Karpas-422 (cell line): ENCODE measurements at regions not wholly inside any gene's neighbourhood (a gene's known extent, or its start where the extent isn't known, plus 50 kb on each side); places are given as distances from the start of the nearest gene placed in this dataset.

Source experiments
- DNase-seq: peaks from one replicate; pipeline ENCODE4 v3.0.0-alpha.2; 2015
- H2AFZ ChIP-seq: fragments of 200-600 bp; sonication (generic); 2 replicates; pipeline ENCODE4 v1.6.1; 2014; ENCODE audit warnings: antibody characterized with exemption, low read length, mixed read lengths
- H3K27ac ChIP-seq: fragments of 200-600 bp; sonication (generic); 2 replicates; pipeline ENCODE4 v1.5.1; 2014; ENCODE audit warnings: mild to moderate bottlenecking, low read length, moderate library complexity
- H3K27me3 ChIP-seq: fragments of 200-600 bp; sonication (generic); 2 replicates; pipeline ENCODE4 v1.6.1; 2014; ENCODE audit warnings: low read length, mixed read lengths
- H3K36me3 ChIP-seq: fragments of 200-600 bp; sonication (generic); 2 replicates; pipeline ENCODE4 v1.6.1; 2014; ENCODE audit warnings: low read length, mixed read lengths; ENCODE audit not compliant: insufficient read depth
- H3K4me1 ChIP-seq: fragments of 200-600 bp; sonication (generic); 2 replicates; pipeline ENCODE4 v1.6.1; 2014; ENCODE audit warnings: mild to moderate bottlenecking, low read length, mixed read lengths
- H3K4me2 ChIP-seq: fragments of 200-600 bp; sonication (generic); 2 replicates; pipeline ENCODE4 v1.6.1; 2014; ENCODE audit warnings: low read length, low read depth, mild to moderate bottlenecking; ENCODE audit not compliant: poor library complexity, severe bottlenecking
- H3K4me3 ChIP-seq: fragments of 200-600 bp; sonication (generic); 2 replicates; pipeline ENCODE4 v1.5.1; 2014; ENCODE audit warnings: mild to moderate bottlenecking, antibody characterized with exemption, low read length, mixed read lengths
- H3K79me2 ChIP-seq: fragments of 200-600 bp; sonication (generic); 2 replicates; pipeline ENCODE4 v1.6.1; 2014; ENCODE audit warnings: mild to moderate bottlenecking, low read length, mixed read lengths
- H3K9ac ChIP-seq: fragments of 200-600 bp; sonication (generic); 2 replicates; pipeline ENCODE4 v1.6.0; 2014; ENCODE audit warnings: low read length
- H3K9me2 ChIP-seq: fragments of 200-600 bp; sonication (generic), shearing (Covaris generic); replicated peaks from 2 replicates; pipeline ENCODE4 v1.6.0; 2014; ENCODE audit warnings: mild to moderate bottlenecking, low read length, moderate library complexity; ENCODE audit not compliant: insufficient read depth
- H3K9me3 ChIP-seq: fragments of 300-700, 200-600 bp; sonication (generic); 2 replicates; pipeline ENCODE4 v1.6.1; 2014; ENCODE audit warnings: low read length, mixed read lengths
- H4K20me1 ChIP-seq: fragments of 200-600 bp; sonication (generic); 2 replicates; pipeline ENCODE4 v1.6.1; 2014; ENCODE audit warnings: mild to moderate bottlenecking, antibody characterized with exemption, low read length, low read depth; ENCODE audit not compliant: insufficient read depth

DNA sequence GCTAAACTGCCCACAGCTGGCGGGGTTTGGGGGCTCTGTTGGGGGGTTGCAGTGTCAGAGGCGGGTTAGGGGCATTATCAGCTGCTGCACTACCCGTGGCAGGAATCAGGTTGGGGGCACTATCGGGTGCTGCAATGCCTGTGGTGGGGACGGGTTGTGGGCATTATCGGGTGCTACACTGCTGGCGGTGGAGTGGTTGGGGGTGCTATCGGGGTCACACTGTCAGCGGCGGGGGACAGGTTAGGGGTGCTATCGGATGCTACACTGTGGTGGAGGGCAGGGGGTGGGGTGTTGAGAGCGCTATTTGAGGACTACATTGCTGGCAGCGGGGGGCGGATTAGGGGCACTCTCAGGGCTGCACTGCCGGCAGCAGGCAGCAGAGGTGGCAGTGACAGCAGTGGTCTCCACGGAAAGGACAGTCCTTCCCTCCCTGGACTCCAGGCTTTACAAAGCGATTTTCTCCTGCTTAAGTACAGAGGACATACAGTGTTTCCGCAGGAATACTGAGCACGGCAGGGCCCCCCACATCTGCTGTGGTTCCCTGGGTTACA is 119.5 kb upstream of the VPREB1 start:
- H3K4me1 ChIP-seq: no peaks in the 10 kb centered on the region
- H3K36me3 ChIP-seq: no peaks in the 10 kb centered on the region
- no peak for DNase-seq
- H3K9me3 ChIP-seq: no peaks in the 10 kb centered on the region
- no peak overlapping the region for H3K27ac ChIP-seq
- H3K9ac ChIP-seq: no peak overlapping the region
- no peaks in the 10 kb centered on the region for H3K27me3 ChIP-seq
- H3K9me2 ChIP-seq: no peaks in the 10 kb centered on the region
- no peak overlapping the region for H2AFZ ChIP-seq
- no peak overlapping the region for H3K4me2 ChIP-seq
- H4K20me1 ChIP-seq: no peaks in the 10 kb centered on the region
- H3K4me3 ChIP-seq: no peak overlapping the region
- no peaks in the 10 kb centered on the region for H3K79me2 ChIP-seq

DNA sequence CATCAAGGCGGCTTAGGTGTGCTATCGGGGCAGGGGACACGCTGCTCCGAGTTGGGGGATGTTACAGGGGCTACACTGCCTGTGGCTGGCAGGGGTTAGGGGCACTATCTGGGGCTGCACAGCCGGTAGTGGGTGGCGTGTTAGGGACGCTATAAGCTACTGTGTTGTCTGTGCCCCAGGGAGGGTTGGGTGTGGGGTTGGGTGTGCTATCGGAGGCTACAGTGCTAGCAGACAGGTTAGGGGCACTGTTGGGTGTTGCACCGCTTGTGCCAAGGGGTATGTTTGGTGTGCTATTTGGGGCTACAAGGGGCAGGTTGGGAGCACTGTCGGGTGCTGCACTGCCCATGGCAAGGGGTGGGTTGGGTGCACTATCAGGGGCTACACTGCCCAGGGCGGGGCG is 120.2 kb upstream of the VPREB1 start:
- DNase-seq: no peak
- H3K9me2 ChIP-seq: no peaks in the 10 kb centered on the region

DNA sequence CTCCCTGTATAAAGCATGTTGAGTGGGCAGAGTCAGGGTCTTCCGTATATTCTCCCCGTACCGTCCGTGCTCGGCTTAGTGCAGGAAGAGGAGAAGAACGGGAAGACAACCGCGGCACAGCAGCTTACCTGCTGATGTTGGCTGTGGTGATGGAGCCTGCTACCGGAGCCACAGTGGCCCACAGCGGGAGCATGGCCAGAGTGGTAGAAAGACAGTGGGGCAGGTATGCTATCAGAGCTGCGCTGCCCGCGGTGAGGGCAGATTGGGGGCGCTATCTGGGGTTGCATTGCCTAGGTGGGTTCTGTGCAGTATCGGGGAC is 120.7 kb upstream of the VPREB1 start:
- Histone ChIP-seq H4K20me1 (no peaks in the 10 kb centered on the region), H3K27me3 (no peaks in the 10 kb centered on the region), H3K79me2 (no peaks in the 10 kb centered on the region), H3K9me3 (no peaks in the 10 kb centered on the region), H3K9ac (no peak overlapping the region), H3K27ac (no peak overlapping the region), H3K4me2 (no peak overlapping the region), H3K36me3 (no peaks in the 10 kb centered on the region), H3K4me1 (peaks cover 3% of the 10 kb centered on the region; the same call in 1 of the 2 replicates), H2AFZ (no peak overlapping the region), H3K4me3 (no peak overlapping the region), H3K9me2 (no peaks in the 10 kb centered on the region)
- no peak for DNase-seq

More for the DNA sequence above, 120.2 kb upstream of the VPREB1 start:
- Histone ChIP-seq H3K27ac (no peak overlapping the region), H3K79me2 (no peaks in the 10 kb centered on the region), H3K9me3 (no peaks in the 10 kb centered on the region), H3K4me2 (no peak overlapping the region), H3K36me3 (no peaks in the 10 kb centered on the region), H2AFZ (no peak overlapping the region), H3K9ac (no peak overlapping the region), H3K27me3 (no peaks in the 10 kb centered on the region), H3K4me1 (no peaks in the 10 kb centered on the region), H3K4me3 (no peak overlapping the region), H4K20me1 (no peaks in the 10 kb centered on the region)

DNA sequence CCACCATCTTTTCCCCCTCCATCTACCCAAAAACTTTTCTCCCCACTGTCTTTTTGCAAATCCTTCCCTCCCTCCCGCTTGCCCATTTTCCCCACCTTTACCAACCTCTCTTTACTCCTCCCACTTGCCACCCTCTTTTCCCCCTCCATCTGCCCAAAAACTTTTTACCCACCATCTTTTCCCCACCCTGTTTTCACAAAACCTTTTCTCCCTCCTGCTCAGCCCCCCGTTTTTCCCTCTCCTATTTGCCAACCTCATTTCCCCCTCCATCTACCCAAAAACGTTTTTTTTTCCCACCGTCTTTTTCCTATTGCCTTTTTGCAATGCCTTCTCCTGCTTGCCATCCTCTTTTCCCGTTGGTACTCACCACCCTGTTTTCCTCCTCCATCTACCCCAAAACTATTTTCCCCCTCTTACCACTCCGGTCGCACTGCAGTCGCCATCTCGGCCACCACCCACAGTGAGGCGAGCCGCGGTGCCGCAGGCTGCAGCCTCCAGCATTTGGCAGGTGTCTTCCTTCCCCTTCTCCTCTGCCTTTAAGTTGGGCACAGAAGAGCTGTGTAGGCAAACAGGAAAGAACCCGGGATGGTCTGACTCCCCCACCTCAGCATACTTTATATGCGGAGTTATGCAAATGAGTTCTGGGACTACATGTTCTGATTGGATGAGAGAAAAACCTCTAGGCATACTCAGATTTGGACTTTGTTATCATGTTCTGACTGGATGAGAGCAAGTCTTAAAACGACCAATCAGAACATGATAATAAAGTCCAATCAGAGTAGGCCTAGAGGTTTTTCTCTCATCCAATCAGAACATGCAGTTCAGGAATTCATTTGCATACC is 121.2 kb upstream of the VPREB1 start:
- no peak overlapping the region for H2AFZ ChIP-seq
- no peaks in the 10 kb centered on the region for H3K79me2 ChIP-seq
- H3K4me2 ChIP-seq: no peak overlapping the region
- H3K4me1 ChIP-seq: peaks cover 5% of the 10 kb centered on the region; the same call in 1 of the 2 replicates
- DNase-seq: no peak
- H3K27me3 ChIP-seq: no peaks in the 10 kb centered on the region
- H3K9me2 ChIP-seq: no peaks in the 10 kb centered on the region
- H4K20me1 ChIP-seq: no peaks in the 10 kb centered on the region
- no peak overlapping the region for H3K9ac ChIP-seq
- no peak overlapping the region for H3K4me3 ChIP-seq
- no peaks in the 10 kb centered on the region for H3K36me3 ChIP-seq
- no peaks in the 10 kb centered on the region for H3K9me3 ChIP-seq
- H3K27ac ChIP-seq: no peak overlapping the region

DNA sequence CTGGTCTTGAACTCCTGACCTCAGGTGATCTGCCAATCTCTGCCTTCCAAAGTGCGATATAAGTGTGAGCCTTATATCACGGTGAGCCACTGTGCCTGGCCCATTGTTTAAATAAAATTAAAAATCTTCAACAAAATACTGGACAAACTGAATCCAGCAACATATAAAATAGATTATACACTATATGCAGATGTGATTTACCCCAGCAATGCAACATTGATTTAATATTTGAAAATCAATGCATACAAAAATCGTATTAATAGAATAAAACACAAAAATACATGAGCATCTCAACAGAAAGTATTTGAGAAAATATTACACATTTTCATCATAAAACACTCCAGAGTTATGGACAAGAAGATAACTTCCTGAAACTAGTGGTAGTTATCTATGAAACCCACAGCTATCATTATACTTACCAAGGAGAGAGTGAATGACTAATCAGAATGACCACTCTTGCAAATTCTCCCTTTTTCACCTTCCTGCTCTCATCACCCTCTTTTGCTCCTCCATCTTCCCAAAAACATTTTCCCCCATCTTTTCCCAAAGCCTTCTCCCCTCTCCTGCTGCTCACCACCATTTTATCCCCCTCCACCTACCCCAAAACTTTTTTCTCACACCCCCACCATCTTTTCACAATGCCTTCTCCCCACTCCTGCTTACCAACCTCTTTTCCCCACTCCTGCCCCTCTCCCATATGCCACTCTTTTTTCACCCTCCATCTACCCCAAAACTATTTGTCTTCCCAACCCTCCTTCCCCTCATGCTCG is 122.1 kb upstream of the VPREB1 start:
- Histone ChIP-seq H3K27me3 (no peaks in the 10 kb centered on the region), H2AFZ (no peak overlapping the region), H3K27ac (no peak overlapping the region), H3K79me2 (no peaks in the 10 kb centered on the region), H4K20me1 (no peaks in the 10 kb centered on the region), H3K4me1 (peaks cover 5% of the 10 kb centered on the region; the same call in 1 of the 2 replicates), H3K4me3 (no peak overlapping the region), H3K36me3 (no peaks in the 10 kb centered on the region), H3K4me2 (no peak overlapping the region), H3K9ac (no peak overlapping the region), H3K9me3 (no peaks in the 10 kb centered on the region), H3K9me2 (no peaks in the 10 kb centered on the region)
- DNase-seq: no peak

DNA sequence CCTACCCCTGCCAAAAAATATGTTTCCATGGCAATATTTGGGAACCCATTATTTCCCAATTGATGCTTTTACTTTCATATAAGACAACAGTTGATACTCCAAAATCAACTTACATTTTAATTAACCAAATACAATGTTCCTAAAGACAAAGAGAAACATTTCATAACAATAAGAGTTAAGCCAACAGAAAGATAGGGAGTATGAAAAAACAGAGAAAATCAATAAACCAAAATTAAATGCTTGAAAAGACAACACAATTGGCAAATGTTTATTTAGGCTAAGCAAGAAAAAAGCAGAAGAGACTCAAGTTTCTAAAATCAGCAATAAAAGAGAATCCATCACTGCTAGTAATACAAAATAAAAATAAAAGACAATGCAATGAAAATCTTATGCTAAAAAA is 123.1 kb upstream of the VPREB1 start:
- Histone ChIP-seq H3K9me2 (no peaks in the 10 kb centered on the region), H3K79me2 (no peaks in the 10 kb centered on the region), H3K27ac (no peak overlapping the region), H3K9ac (no peak overlapping the region), H3K4me3 (no peak overlapping the region), H3K36me3 (no peaks in the 10 kb centered on the region), H3K27me3 (no peaks in the 10 kb centered on the region), H3K4me2 (no peak overlapping the region), H4K20me1 (no peaks in the 10 kb centered on the region), H2AFZ (no peak overlapping the region), H3K4me1 (peaks cover 5% of the 10 kb centered on the region; the same call in 1 of the 2 replicates), H3K9me3 (no peaks in the 10 kb centered on the region)
- no peak for DNase-seq

DNA sequence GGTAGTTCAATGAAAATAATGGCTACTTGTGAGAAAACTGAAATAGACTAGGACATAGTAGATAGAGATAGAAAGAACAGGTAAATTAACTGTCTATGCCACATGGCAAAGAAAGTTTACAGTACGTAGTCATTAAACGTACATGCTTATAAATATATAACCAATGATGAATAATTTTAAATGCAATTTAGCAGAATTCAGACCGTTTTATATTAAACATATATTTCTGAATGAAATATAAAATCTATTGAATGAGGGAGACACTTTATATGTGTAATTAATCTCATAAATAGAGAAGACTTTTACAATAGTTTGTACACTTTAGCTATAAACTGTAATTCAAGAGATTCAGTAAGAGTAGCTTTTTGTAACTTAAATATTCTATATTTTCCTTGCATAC is 124.4 kb upstream of the VPREB1 start:
- no peak overlapping the region for H3K27ac ChIP-seq
- H3K27me3 ChIP-seq: no peaks in the 10 kb centered on the region
- H3K9me2 ChIP-seq: no peaks in the 10 kb centered on the region
- no peaks in the 10 kb centered on the region for H3K36me3 ChIP-seq
- H3K79me2 ChIP-seq: no peaks in the 10 kb centered on the region
- H4K20me1 ChIP-seq: no peaks in the 10 kb centered on the region
- H3K9ac ChIP-seq: no peak overlapping the region
- no peak overlapping the region for H3K4me2 ChIP-seq
- H2AFZ ChIP-seq: no peak overlapping the region
- peaks cover 5% of the 10 kb centered on the region; the same call in 1 of the 2 replicates for H3K4me1 ChIP-seq
- DNase-seq: no peak
- no peaks in the 10 kb centered on the region for H3K9me3 ChIP-seq
- H3K4me3 ChIP-seq: no peak overlapping the region

DNA sequence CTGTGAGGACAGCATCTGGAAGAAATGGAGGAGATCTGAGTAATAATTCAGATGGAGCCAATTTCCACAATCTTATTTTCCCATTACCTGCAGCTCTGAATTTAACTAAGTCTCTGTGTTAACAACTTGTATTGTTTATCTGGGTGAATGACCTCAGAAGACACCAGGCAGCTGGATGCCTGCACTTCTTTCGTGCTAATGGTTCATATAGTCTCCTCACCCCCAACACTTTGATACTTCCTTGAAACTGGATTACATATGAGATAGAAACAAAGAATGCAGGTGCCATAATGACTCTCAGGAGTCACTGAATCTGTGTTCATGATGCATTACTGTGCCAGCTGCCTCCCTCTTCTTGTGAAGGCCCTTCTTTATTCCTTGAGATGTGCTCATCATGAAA is 125.6 kb upstream of the VPREB1 start:
- no peak overlapping the region for H3K9ac ChIP-seq
- H2AFZ ChIP-seq: no peak overlapping the region
- no peak overlapping the region for H3K4me3 ChIP-seq
- no peaks in the 10 kb centered on the region for H3K27me3 ChIP-seq
- no peaks in the 10 kb centered on the region for H4K20me1 ChIP-seq
- no peak for DNase-seq
- no peaks in the 10 kb centered on the region for H3K79me2 ChIP-seq
- no peaks in the 10 kb centered on the region for H3K36me3 ChIP-seq
- peaks cover 5% of the 10 kb centered on the region; the same call in 1 of the 2 replicates for H3K4me1 ChIP-seq
- H3K9me3 ChIP-seq: no peaks in the 10 kb centered on the region
- H3K9me2 ChIP-seq: no peaks in the 10 kb centered on the region
- H3K4me2 ChIP-seq: no peak overlapping the region
- no peak overlapping the region for H3K27ac ChIP-seq
